Type B pancreatic cell (in vitro differentiated cells): ENCODE measurements at regions not wholly inside any gene's neighbourhood (a gene's known extent, or its start where the extent isn't known, plus 50 kb on each side); places are given as distances from the start of the nearest gene placed in this dataset.

Experiments
- DNase-seq: peaks from one replicate; pipeline ENCODE4 v3.0.0; 2021; ENCODE audit warnings: mixed read lengths; ENCODE audit not compliant: unreplicated experiment; ENCODE audit errors: extremely low spot score
- H3K27ac Mint-ChIP-seq: 2 replicates; pipeline ENCODE4 v1.8.0; 2021; ENCODE audit warnings: mild to moderate bottlenecking, mixed read lengths
- H3K27me3 Mint-ChIP-seq: 2 replicates; pipeline ENCODE4 v1.8.0; 2021; ENCODE audit warnings: mixed read lengths
- H3K36me3 Mint-ChIP-seq: 2 replicates; pipeline ENCODE4 v1.8.0; 2021; ENCODE audit warnings: mixed read lengths
- H3K4me1 Mint-ChIP-seq: one replicate; pipeline ENCODE4 v1.8.0; 2021; ENCODE audit warnings: mixed read lengths; ENCODE audit not compliant: unreplicated experiment
- H3K4me3 Mint-ChIP-seq: 2 replicates; pipeline ENCODE4 v1.8.0; 2021; ENCODE audit warnings: mild to moderate bottlenecking, mixed read lengths
- H3K9me3 Mint-ChIP-seq: 2 replicates; pipeline ENCODE4 v1.8.0; 2021; ENCODE audit warnings: mixed read lengths
- CTCF ChIP-seq: fragments of 200-600 bp; sonication (generic); conservative IDR thresholded peaks from 2 replicates; pipeline ENCODE4 v1.5.0; 2021; ENCODE audit warnings: antibody characterized with exemption, mild to moderate bottlenecking

DNA sequence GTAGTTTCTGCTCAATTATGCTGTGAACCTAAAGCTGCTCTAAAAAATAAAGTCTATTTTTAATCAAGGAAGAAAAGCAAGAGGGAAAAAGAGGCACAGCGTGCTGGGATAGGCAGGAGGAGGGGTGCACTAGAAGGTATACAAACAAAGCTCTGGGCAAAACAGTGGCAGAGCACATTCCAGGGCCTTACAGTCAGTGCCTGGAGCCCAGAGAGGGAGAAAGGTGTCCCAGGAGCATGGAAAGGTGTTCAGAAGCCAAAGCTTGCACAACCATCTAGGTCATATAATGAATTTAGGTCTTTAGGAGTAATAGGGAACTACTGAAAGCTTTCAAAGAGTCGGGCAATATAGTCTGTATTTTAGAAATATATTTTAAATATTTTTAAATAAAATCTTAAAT, 163.6 kb upstream of the PALMD start:
- no peak for DNase-seq
- no peaks in the 10 kb centered on the region for H3K27me3 Mint-ChIP-seq
- TF ChIP-seq CTCF, result no peak
- no peaks in the 10 kb centered on the region for H3K36me3 Mint-ChIP-seq
- no peaks in the 10 kb centered on the region for H3K9me3 Mint-ChIP-seq
- H3K27ac Mint-ChIP-seq, result no peak overlapping the region
- no peak overlapping the region for H3K4me3 Mint-ChIP-seq
- H3K4me1 Mint-ChIP-seq, result no peaks in the 10 kb centered on the region

DNA sequence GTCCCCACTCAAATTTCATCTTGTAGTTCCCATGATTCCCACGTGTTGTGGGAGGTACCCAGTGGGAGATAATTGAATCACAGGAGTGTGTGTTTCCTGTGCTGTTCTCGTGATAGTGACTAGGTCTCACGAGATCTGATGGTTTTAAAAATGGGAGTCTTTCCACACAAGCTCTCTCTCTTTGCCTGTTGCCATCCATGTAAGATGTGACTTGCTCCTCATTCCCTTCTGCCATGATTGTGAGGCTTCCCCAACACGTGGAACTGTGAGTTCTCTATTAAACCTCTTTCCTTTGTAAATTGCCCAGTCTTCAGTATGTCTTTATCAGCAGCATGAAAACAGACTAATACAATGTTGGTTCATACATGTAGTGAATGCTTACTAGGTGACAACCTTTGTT, 163.2 kb upstream of the PALMD start:
- no peaks in the 10 kb centered on the region for H3K9me3 Mint-ChIP-seq
- H3K36me3 Mint-ChIP-seq, result no peaks in the 10 kb centered on the region
- TF ChIP-seq CTCF, result no peak

DNA sequence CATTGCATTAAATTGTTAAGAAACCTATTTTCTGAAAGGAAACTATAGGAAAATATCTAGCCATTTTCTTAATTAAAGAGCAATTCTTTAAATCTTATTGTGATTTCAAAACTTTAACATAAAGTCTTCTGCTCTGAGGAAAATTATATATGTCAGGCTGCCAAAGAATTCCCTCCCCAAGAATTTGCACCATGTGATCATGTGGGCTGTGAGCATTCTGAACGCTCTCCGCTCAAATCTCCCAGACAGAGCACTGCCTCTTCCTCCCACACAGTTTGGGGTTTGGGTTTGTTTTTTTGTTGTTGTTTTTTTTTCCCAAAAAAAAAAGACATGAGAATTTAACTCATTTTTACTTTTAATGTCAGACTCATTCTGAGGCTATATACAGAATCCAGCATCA, 155.9 kb upstream of the PALMD start:
- no peaks in the 10 kb centered on the region for H3K9me3 Mint-ChIP-seq
- no peak for DNase-seq
- no peaks in the 10 kb centered on the region for H3K27me3 Mint-ChIP-seq
- H3K27ac Mint-ChIP-seq, result no peak overlapping the region
- no peaks in the 10 kb centered on the region for H3K36me3 Mint-ChIP-seq
- no peaks in the 10 kb centered on the region for H3K4me1 Mint-ChIP-seq
- no peak for TF ChIP-seq CTCF
- H3K4me3 Mint-ChIP-seq, result no peak overlapping the region

More for the DNA sequence above, 163.2 kb upstream of the PALMD start:
- Mint-ChIP-seq H3K4me3 (no peak overlapping the region), H3K27me3 (no peaks in the 10 kb centered on the region), H3K4me1 (no peaks in the 10 kb centered on the region), H3K27ac (no peak overlapping the region)
- DNase-seq, result no peak

DNA sequence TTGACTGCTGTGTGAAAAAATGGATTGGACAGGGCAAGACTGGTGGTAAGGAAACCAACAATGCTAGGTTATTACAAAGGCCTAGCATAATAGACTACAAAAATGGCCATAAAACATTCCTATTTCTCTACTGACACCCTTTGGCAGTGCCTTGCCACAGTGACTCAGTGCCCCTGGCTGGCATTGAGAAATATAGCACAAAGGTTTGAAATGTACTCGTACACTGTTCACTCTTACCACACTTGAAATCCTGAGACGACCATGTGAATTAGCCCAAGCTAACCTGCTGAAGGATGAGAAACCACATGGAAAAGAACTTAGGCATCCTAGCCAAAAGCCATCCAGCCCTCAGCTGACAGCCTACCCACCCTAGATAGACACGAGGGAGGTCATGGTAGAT, 149.8 kb upstream of the PALMD start:
- no peak for DNase-seq
- Mint-ChIP-seq H3K4me3 (no peak overlapping the region), H3K4me1 (no peaks in the 10 kb centered on the region), H3K27ac (no peak overlapping the region), H3K9me3 (no peaks in the 10 kb centered on the region), H3K36me3 (no peaks in the 10 kb centered on the region), H3K27me3 (no peaks in the 10 kb centered on the region)
- no peak for TF ChIP-seq CTCF

- Mint-ChIP-seq H3K4me3 (no peak overlapping the region), H3K36me3 (no peaks in the 10 kb centered on the region), H3K27ac (no peak overlapping the region), H3K27me3 (no peaks in the 10 kb centered on the region), H3K4me1 (no peaks in the 10 kb centered on the region), H3K9me3 (no peaks in the 10 kb centered on the region)
- no peak for DNase-seq
- no peak for TF ChIP-seq CTCF
Measured at GRCh38 chr1:99497690-99498089, 148.2 kb upstream of the PALMD start.

GRCh38 chr1:99500541-99500940, 145.4 kb upstream of the PALMD start:
- H3K27ac Mint-ChIP-seq, result no peak overlapping the region
- no peaks in the 10 kb centered on the region for H3K9me3 Mint-ChIP-seq
- no peak overlapping the region for H3K4me3 Mint-ChIP-seq
- no peaks in the 10 kb centered on the region for H3K27me3 Mint-ChIP-seq
- no peaks in the 10 kb centered on the region for H3K36me3 Mint-ChIP-seq
- TF ChIP-seq CTCF, result no peak
- no peak for DNase-seq
- H3K4me1 Mint-ChIP-seq, result no peaks in the 10 kb centered on the region
